ENCODE measurements at regions not wholly inside any gene's neighbourhood (a gene's known extent, or its start where the extent isn't known, plus 50 kb on each side); places are given as distances from the start of the nearest gene placed in this dataset.
"Not testable (repeated sequence)": the region's sequence is repeated elsewhere in the genome, so short reads cannot be mapped to it uniquely, and the experiment has no call there.

DNA sequence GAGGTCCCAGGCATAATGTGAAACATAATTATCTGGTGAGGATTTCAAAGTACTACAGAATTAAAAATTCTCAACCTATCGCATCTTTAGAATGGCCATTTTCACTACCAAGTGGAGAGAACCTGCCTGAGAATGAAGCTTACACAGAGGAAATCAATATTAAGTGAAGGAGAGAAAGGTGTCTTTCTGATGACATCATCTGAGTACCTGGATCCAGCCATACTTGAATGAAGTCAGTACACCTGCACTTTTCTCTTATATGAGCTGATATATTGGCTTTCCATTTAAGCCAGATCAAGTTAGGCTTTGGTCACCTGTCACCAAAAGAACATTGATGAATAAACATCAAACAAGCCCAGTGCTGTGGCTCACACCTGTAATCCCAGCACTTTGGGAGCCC, 118.9 kb upstream of the MED14 start:
- H2AFZ ChIP-seq, result no peak overlapping the region
- no peaks in the 10 kb centered on the region for H3K36me3 ChIP-seq (ENCODE audit: control insufficient read depth, insufficient read depth, low read length)
- no peaks in the 10 kb centered on the region for H3K27me3 ChIP-seq (ENCODE audit: control insufficient read depth, insufficient read depth, low read length)
- no peak overlapping the region for H3K9ac ChIP-seq
- H3K4me3 ChIP-seq (ENCODE audit: low read depth, low read length), result no peak overlapping the region
- H3K27ac ChIP-seq, result no peak overlapping the region
- TF ChIP-seq, protein P1, sequence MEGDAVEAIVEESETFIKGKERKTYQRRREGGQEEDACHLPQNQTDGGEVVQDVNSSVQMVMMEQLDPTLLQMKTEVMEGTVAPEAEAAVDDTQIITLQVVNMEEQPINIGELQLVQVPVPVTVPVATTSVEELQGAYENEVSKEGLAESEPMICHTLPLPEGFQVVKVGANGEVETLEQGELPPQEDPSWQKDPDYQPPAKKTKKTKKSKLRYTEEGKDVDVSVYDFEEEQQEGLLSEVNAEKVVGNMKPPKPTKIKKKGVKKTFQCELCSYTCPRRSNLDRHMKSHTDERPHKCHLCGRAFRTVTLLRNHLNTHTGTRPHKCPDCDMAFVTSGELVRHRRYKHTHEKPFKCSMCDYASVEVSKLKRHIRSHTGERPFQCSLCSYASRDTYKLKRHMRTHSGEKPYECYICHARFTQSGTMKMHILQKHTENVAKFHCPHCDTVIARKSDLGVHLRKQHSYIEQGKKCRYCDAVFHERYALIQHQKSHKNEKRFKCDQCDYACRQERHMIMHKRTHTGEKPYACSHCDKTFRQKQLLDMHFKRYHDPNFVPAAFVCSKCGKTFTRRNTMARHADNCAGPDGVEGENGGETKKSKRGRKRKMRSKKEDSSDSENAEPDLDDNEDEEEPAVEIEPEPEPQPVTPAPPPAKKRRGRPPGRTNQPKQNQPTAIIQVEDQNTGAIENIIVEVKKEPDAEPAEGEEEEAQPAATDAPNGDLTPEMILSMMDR (IDR thresholded peaks at IDR 0.05), result no peak
- H3K4me2 ChIP-seq (ENCODE audit: low read length), result no peak overlapping the region
- no peaks in the 10 kb centered on the region for H3K79me2 ChIP-seq
- no peaks in the 10 kb centered on the region for H3K9me3 ChIP-seq (ENCODE audit: control insufficient read depth, low read length)
- no peaks in the 10 kb centered on the region for H3K4me1 ChIP-seq

DNA sequence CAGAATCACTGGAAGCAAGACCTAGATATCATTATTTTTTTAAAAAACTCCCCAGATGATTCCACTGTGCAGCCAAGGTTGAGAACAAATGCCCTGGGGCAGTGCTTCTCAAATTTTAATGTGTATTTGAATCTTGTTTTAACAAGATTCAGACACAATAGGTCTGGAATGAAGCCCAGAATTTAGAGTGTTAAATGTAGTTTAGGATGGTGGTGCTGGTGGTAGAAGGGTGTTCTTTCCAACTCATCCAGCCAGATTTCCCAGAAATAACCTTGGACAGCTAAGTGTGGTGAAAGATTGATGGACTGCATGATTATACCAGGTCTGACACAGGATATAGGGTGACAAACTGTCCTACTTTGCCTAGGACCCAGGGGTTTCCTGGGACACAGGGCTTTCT, 120.1 kb upstream of the MED14 start:
- Histone ChIP-seq H3K9ac (no peak overlapping the region), H3K4me3 (ENCODE audit: low read depth, low read length) (no peak overlapping the region), H3K27ac (no peak overlapping the region), H3K4me1 (no peaks in the 10 kb centered on the region), H3K4me2 (ENCODE audit: low read length) (no peak overlapping the region), H3K79me2 (no peaks in the 10 kb centered on the region), H3K9me3 (ENCODE audit: control insufficient read depth, low read length) (no peaks in the 10 kb centered on the region), H3K27me3 (ENCODE audit: control insufficient read depth, insufficient read depth, low read length) (no peaks in the 10 kb centered on the region), H2AFZ (no peak overlapping the region), H3K36me3 (ENCODE audit: control insufficient read depth, insufficient read depth, low read length) (no peaks in the 10 kb centered on the region)
- TF ChIP-seq, protein P1 (IDR thresholded peaks at IDR 0.05), result no peak

DNA sequence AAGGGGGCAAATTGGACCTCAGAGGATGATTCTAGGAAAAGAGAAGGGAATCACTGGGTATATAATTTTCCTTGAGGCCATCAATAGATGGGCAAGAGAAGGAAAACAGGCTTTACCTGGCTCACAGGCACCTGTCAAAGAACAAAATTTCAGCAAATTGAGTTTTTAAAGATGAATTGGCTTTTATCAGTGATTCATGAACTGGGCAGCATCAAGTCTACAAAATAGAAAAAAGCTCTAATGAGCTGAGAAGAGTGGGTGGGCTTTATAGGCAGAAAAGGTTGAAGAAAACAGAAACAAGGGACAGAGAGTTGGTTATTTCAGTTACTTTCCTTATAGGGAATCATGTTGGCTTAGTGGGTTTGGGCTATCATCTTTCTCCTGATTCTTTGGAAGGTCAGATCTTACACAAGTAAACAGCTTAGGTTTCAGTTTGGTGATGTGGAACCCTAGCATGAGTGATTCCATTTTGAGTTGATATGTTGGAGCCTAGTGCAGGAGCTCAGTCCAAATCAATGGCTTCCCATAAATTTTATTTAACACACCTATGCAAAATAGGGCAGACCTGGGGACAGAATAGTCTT, 120.7 kb upstream of the MED14 start:
- Histone ChIP-seq H3K27ac (no peak overlapping the region), H3K27me3 (ENCODE audit: control insufficient read depth, insufficient read depth, low read length) (no peaks in the 10 kb centered on the region), H3K79me2 (no peaks in the 10 kb centered on the region), H3K4me1 (no peaks in the 10 kb centered on the region), H3K36me3 (ENCODE audit: control insufficient read depth, insufficient read depth, low read length) (no peaks in the 10 kb centered on the region), H3K4me3 (ENCODE audit: low read depth, low read length) (no peak overlapping the region), H2AFZ (no peak overlapping the region), H3K9ac (no peak overlapping the region), H3K4me2 (ENCODE audit: low read length) (no peak overlapping the region), H3K9me3 (ENCODE audit: control insufficient read depth, low read length) (no peaks in the 10 kb centered on the region)
- TF ChIP-seq, protein P1 (IDR thresholded peaks at IDR 0.05), result no peak

DNA sequence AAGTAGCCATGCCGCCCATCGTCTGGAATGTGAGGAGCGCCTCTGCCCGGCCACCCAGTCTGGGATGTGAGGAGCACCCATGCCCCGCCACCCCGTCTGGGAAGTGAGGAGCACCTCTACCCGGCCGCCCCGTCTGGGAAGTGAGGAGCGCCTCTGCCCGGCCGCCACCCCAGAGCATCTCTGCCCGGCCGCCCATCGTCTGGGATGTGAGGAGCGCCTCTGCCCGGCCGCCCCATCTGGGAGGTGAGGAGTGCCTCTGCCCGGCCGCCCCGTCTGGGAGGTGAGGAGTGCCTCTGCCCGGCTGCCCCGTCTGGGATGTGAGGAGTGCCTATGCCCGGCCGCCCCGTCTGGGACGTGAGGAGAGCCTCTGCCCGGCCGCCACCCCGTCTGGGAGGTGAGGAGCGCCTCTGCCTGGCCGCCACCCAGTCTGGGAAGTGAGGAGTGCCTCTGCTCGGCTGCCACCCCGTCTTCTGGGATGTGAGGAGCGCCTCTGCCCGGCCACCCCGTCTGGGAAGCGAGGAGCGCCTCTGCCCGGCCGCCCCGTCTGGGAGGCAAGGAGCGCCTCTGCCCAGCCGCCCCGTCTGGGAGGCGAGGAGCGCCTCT, 126.7 kb upstream of the MED14 start:
- H3K4me3 ChIP-seq (ENCODE audit: low read depth, low read length); H3K79me2 ChIP-seq; H3K4me2 ChIP-seq (ENCODE audit: low read length); H2AFZ ChIP-seq; H3K9ac ChIP-seq; H3K36me3 ChIP-seq (ENCODE audit: control insufficient read depth, insufficient read depth, low read length); H3K27ac ChIP-seq; H3K4me1 ChIP-seq; H3K9me3 ChIP-seq (ENCODE audit: control insufficient read depth, low read length); H3K27me3 ChIP-seq (ENCODE audit: control insufficient read depth, insufficient read depth, low read length): not testable (repeated sequence)

DNA sequence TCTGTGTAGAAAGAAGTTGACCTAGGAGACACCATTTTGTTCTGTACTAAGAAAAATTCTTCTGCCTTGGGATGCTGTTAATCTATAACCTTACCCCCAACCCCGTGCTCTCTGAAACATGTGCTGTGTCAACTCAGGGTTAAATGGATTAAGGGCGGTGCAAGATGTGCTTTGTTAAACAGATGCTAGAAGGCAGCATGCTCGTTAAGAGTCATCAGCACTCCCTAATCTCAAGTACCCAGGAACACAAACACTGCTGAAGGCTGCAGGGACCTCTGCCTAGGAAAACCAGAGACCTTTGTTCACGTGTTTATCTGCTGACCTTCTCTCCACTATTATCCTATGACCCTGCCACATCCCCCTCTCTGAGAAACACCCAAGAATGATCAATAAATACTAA, 127.9 kb upstream of the MED14 start:
- H3K4me1 ChIP-seq; H3K4me2 ChIP-seq (ENCODE audit: low read length); H3K9me3 ChIP-seq (ENCODE audit: control insufficient read depth, low read length); H3K27ac ChIP-seq; H3K4me3 ChIP-seq (ENCODE audit: low read depth, low read length); H3K27me3 ChIP-seq (ENCODE audit: control insufficient read depth, insufficient read depth, low read length); H3K9ac ChIP-seq; H3K36me3 ChIP-seq (ENCODE audit: control insufficient read depth, insufficient read depth, low read length); H2AFZ ChIP-seq; H3K79me2 ChIP-seq: not testable (repeated sequence)

DNA sequence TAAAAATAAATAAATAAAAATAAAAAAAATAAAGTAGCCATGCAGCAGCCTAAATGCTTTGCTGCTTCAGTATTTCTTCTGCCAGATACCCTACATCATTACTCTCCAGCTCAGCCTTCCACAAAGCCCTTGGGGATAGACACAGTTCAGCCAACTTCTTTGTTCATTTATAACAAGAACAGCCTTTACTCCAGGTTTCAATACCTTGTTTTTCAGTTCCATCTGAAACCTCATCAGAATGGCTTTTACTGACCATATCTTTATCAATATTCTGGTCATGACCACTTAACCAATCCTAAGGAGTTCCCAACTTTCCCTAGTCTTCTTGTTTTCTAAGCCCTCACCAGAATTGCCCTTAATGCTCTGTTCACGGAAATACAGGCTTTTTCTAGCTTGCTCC, 128.3 kb upstream of the MED14 start:
- no peak overlapping the region for H2AFZ ChIP-seq
- no peak overlapping the region for H3K27ac ChIP-seq
- H3K4me2 ChIP-seq (ENCODE audit: low read length), result no peak overlapping the region

More for the DNA sequence above, 128.3 kb upstream of the MED14 start:
- no peak overlapping the region for H3K4me3 ChIP-seq (ENCODE audit: low read depth, low read length)
- TF ChIP-seq, protein P1 (IDR thresholded peaks at IDR 0.05), result no peak
- H3K27me3 ChIP-seq (ENCODE audit: control insufficient read depth, insufficient read depth, low read length), result no peaks in the 10 kb centered on the region
- no peaks in the 10 kb centered on the region for H3K36me3 ChIP-seq (ENCODE audit: control insufficient read depth, insufficient read depth, low read length)
- H3K4me1 ChIP-seq, result peaks cover 4% of the 10 kb centered on the region
- H3K9me3 ChIP-seq (ENCODE audit: control insufficient read depth, low read length), result no peaks in the 10 kb centered on the region
- H3K9ac ChIP-seq, result no peak overlapping the region
- no peaks in the 10 kb centered on the region for H3K79me2 ChIP-seq

Data from parathyroid adenoma (tissue), 2 donors.